HG02938 (cell line): ENCODE measurements at regions not wholly inside any gene's neighbourhood (a gene's known extent, or its start where the extent isn't known, plus 50 kb on each side); places are given as distances from the start of the nearest gene placed in this dataset.
"Not testable (repeated sequence)": the region's sequence is repeated elsewhere in the genome, so short reads cannot be mapped to it uniquely, and the experiment has no call there.

Source experiments
- ATAC-seq: cut with Tn5 transposase; IDR thresholded peaks from one replicate; pipeline ENCODE4 v1.9.1; 2021; ENCODE audit warnings: mild to moderate bottlenecking, moderate library complexity; ENCODE audit not compliant: unreplicated experiment

DNA sequence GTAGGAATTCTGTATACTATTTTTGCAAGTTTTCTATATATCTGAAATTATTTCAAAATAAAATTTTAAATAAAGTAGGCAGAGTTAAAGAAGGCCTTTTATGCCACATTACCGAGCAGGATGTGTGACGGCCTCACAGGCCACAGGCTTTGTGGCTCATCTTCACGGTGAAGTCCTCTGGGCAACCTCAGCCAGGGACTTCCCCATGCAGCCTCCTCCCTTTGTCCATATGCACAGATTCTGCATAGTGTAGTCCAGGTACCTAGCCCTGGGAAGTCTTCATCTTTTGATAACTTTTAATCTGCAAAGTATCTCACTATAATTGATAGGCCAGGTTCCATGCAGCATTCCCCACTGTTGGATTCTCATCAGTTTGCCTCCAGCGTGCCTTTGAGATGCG lies 62.8 kb downstream of the ARHGAP11B start:
- ATAC-seq: not testable (repeated sequence)

DNA sequence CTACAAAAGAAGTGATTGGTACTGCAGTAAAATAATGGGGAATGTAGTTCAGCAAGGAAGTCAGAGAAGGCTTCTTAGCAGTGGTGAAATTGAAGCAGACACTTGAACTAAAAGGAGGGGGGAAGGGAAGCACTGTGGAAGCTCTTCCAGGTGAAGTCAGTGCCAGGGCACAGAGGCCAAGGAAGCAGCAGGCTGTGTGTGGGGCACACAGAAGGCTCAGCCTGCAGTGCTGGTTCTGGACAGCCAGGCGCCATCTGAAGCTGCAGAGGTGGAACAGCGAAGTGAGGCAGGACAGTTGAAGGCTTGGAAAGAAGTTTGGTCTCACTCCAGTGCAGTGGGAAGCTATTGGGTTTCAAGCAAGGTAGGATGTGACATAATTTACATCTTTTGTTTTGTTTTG lies 64.2 kb downstream of the ARHGAP11B start:
- ATAC-seq: not testable (repeated sequence)

DNA sequence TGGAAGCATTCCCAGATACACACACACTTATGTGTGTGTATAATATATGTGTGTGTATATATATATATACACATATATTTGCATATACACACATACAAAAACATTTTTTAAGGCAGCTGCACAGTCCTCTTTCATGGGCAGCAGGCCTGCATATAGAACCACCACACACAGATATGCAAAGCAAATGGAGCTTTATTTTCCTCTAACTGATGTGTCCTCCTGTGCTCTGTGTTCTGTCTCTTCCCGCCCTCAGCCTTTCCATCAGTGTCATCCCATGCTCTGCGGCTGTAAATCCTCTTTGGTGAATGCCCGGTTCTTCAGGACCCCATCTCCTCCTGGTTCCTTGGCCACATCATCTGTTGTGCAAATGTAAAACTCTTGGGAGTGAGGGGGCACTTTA lies 69.9 kb downstream of the ARHGAP11B start:
- ATAC-seq: not testable (repeated sequence)

DNA sequence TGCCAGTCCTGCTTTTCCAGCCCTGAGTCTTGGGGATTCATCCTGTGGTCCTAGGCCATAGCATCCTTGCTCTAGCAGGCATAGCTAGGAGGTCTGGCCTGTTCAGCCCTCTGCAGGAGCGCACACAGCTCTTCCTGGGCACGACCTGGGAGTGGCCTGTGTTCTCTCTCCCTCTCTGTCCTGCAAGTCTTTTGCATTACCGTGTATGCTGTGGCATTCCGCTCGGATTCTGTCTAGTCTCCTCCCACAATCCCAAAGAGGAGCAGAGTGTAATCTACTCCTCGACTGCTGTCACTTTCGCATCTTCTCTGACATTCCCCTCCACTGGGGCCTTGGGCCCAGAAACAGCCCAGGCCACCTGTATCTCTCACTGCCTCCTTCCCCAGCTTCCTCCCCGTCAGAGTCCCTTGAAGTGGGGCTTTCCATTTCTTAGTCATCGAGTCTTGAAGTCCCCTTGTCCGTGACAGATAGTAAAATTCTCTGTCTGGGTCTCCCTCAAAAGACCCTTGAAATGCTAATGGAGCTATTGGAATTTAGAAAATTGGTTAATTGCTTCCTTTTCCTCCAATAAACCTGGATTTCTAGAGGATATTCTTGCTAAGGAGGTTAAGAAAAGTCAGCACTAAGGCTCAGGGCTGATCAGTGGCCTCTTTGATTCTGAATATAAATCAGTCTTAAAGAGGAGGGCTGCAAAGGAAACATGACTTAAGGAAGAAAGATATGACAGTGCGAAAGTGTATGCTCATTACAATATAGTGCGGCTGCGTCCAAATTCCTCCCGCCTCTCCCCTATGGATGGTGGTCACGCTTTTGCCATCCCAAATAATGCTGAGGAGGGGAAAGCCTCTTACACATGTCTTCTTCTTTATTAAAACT lies 70.7 kb downstream of the ARHGAP11B start:
- ATAC-seq: peak; percentile 77

DNA sequence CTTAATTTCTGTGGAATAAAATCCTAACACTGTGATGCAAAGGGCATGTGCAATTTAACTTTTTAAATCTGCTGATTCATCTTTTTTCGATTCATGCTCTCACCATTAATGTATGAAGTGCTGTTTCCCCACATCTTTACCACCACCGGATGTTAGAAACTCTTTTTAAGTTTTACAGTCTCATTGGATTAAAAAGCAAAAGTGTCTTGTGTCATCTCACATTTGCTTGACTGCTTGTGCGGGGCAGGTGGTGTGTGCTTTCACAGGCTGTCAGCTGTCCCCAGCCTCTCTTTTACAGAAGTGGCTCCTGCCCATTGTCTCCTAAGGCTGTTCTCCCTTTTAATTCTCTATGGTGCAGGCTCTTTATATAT lies 71.4 kb downstream of the ARHGAP11B start:
- ATAC-seq: peak; percentile 68

DNA sequence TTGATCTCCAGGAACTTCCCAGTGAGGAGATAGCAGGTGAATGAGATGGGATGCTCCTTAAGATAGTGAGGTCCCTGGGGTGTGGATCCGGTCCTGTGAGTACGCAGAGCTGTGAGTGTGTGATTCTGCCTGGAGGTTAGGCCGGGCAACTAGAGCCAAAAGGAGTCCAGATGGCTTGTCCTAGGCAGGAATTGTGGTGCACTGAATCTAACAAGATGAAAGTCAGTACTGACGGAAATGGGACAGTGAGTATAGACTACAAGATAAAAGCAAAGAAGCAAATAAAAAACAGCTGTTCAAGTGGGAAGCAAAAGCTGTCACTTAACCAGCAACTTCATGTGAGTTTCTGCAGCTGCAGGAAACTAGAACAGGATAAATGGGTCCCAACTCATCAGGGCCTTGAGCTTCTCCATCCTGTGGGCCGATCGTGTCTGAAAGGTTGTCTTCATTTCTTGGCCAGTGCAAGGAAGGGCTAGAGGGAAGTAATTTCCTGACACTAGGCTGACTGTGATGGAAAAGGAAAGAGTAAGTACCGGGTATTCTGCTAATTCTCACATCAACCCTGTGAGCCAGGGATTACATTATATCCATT lies 74.2 kb downstream of the ARHGAP11B start:
- not testable (repeated sequence) for ATAC-seq

DNA sequence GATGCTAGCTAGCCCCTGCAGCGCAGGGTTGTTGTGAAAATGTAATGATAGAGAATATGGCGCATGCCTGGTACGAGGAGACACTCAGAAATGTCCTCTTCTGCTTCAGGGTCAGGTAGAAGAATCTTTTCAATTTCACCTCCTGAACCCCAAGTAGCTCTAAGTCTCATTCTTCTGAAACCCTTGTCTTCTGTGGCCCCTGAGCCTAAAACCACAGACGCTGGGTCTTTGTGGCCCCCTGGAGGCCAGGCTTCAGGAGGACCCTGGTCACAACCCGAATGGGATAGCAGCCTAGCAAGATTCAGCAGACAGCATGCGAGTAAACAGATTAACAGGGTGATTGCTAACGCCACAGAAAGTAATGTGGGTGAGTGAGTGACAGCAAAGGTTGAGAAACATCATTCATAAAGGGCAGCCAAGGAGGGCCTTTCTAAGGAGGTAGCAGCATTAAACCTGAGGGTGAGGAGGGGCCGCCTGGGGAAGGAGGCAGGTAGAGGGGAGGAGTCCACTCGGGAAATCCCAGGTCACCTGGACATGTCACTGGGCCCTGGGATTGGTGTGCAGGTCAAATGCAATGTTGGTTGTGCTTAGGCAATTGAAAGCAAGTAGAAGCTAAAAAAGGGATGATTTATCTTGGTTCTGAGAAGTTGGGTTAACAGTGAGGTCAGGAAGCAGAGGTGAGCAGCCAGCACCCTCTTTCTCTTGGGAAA lies 82.2 kb downstream of the ARHGAP11B start:
- not testable (repeated sequence) for ATAC-seq

DNA sequence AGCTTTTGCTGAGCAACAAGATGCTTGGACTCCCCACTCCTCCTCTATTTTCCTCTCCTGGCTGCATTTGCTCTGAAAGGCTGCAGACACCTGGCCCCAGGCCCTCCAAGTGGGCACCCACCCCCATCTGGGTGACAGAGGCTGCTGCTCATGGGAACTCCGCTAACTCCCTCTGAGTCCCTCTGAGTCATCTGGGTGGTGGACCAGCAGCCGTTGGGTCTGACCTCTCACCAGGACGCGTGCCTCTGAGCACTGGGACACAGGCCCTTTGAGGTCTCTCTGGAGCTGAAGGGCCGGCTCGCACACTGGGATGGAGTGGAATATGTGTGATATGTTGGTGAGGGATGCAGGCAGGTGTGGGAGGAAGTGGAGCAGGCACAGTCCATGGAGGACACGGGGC lies 82.9 kb downstream of the ARHGAP11B start:
- not testable (repeated sequence) for ATAC-seq

DNA sequence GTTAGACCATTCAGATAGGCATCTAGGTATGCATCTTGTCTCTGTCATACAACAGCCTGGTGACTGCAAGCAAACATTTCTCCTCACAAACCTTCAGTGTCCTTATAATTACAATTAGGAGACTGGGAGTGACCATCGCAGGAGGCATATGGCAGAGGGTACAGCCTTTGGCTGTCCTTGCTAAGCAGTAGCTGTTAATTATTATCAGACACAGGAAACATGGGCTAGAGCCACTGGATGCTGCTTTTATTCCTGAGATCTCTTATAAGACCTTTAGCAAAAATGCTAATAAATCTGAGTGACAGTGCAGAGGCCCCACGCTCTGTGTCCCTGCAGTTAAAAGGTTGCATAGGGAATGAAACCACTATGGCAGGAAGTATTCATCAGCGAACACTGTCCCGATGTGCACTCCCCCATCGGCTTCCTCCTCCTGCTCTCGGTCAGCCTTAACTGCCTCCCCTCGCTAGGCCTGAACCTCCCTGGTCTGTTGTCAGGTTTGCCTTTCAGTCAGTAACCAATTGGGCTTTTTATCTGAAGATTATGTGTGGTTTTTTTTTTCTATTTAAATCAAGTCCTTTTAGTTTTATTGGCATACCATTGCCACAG lies 92.2 kb downstream of the ARHGAP11B start:
- peak; percentile 69 for ATAC-seq

DNA sequence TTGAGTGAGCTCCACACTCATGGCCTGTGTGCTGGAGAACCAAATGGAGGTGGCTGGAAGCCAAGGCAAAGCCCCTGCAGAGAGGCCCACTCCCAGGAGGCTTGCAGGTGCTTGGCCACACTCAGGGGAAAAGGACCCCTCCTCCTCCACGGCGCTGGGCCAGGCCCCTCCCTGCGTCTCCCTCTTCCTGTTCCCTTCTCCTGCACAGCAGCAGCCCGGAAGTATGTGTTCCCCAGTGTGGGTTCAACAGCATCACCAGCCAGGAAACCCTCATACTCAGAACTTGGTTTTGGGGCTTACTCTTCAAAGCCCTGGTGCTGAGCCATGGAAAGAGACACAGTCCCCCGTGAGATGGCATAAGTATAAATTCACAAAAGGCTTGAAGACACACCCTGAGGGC lies 93.4 kb downstream of the ARHGAP11B start:
- not testable (repeated sequence) for ATAC-seq

DNA sequence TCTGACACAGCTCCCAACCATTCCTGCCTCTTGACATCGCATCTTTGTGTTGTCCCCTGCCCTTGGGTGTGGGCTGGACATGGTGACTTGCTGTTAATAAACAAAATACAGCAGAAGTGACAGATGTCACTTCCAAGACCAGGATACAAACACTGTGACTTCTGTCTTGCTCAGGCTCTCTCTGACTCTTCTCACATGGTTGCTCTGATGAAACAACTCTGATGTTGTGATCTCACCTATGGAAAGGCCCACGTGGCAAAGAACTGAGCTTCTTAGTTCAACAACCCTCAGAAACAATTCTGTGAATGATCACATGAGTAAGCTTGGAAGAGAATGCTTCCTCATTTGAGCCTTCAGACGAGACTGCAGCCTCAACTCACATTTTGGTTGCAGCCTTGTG lies 94.9 kb downstream of the ARHGAP11B start:
- ATAC-seq: not testable (repeated sequence)

DNA sequence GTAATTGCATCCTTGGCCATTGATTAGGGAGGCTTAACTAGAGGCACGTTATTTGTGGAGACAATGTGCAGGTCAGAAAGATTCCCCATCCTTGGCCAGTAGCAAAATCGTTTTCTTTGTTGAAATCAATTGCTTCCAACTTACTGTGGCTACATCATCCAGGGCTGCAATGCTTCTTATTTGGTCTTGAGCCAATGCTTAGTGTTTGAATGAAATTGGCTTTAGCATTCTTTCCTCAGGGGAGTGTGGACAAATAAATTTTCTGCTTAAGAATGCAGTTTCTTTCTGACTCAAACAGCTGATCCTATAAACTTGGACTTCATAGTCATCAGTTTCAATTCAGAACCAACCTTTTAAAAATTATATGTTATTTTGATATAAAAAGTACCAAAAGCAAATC lies 95.6 kb downstream of the ARHGAP11B start:
- ATAC-seq: not testable (repeated sequence)

DNA sequence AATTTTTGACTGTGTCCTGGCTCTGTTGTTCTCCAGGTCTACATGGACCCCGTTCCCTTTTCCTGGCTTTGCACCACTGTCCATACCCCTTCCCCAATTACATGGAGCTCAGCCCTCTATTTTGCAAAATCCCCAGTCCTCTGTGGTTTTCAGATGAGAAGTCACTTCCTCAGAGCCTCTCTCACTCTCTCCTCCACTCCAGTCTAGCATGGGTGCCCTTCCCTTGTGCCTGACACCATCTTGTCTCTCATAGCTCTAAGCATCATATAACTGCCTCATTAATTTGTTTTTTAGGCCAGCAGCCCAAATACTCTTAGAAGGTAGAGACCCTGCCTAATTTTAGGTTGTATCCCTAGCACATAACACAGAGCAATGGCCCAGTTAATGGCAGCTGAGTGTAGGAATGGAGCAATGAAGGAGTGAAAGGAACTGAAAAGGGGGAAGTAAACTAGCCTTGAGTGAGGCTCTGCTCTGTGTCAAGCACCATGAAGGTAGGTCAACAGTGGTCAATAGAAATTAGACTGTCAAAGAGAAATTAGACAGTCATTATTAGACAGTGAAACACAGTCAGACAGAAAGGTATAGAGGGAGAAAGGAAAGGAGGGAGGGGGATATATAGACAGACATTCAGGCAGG lies 97.7 kb downstream of the ARHGAP11B start:
- not testable (repeated sequence) for ATAC-seq

DNA sequence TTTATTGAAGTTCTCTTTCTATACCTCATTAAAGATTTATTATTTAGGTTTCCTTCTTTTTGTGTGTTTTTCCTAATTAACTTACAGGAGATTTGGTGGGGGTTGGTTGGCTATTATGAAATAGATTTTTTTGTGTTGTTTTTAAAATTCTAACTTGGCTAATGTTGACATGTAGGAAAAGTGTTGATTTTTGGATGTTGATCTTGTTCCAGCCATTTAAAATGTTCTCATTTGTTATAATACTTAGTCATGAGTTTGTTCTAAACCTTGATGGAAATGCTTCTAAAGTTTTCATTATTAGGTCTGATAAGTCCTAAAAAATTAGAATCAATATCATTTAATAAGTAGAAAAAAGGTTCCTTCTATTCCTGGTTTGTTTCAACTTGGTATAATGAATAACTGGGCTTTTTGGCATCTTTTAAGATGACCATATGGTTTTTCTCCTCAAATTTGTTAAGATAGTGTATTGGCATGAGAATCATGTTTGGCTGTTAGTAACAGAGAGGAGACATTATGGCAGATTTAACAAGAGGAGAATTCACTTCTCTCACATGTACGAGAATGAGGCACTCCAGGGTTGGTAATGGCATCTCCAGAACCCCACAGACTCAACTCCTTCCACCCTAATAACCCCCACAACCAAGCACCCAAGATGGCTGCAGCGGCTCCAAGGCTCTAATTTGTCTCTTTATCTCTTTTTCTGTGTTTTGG lies 104.1 kb downstream of the ARHGAP11B start:
- ATAC-seq: not testable (repeated sequence)

DNA sequence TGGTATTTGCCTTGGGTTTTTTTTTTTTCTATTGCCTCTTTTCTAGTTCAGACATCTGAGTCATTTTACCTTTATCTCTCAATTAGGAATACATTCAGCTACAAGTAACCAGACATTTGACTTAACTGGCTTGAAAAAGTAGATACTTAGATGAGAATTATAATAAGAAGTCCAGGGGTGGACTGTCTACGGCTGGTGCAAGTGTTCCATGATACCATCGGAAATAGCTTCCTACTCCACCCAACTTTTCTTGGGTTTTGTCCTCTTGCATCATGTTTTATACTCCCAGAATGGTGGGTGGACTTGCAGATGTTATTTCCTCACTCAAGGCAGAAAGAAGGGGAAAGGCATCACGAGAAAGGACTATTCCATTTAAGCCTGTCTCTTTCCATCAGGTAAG lies 104.7 kb downstream of the ARHGAP11B start:
- not testable (repeated sequence) for ATAC-seq

DNA sequence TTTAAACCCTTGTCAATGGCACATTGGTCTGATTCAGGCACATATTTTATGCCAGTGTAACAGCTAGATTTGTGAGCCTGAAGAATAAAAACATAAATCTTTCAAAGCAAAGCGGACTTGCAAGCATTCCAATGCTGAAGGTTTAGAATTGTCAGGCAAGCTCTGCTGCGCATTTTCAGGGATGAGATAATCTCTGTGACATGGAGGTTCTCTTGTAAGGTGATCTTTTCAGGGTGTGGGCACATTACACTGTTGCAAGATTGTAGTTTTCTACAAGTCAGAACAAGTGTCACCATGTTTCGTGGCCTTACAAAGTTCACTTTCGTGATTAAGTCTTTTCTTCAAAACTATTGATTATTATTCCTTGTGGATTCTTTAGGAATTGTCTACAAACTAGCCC lies 106.2 kb downstream of the ARHGAP11B start:
- not testable (repeated sequence) for ATAC-seq

DNA sequence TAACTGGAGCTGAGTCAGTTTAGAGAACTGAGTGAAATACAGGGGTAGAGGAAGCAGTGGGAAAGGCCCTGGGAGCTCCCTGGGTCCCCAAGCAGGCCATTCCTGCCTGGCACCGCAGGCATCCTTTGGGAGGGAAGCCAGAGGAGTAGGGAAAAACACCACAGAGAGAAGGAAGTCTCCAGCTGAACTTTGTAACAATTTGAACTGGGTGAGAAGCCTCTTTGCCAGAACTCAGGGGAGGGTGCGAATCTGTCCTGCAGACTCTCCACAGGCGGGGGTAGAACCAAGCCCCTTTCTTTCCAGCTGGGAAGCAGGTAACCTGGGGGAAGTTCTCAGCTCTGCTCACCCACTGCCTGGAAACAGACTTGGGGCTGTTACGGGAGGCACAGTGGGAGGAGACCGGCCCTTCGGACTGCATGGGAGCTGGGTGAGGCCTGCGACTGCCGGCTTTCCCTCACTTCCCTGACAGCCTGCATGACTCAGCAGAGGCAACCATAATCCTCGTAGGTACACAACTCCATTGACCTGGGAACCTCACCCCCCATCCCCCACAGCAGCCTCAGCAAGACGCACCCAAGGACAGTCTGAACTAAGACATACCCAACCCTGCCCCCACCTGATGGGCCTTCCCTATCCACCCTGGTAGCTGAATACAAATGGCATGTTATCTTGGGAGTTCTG lies 110.1 kb downstream of the ARHGAP11B start:
- not testable (repeated sequence) for ATAC-seq

DNA sequence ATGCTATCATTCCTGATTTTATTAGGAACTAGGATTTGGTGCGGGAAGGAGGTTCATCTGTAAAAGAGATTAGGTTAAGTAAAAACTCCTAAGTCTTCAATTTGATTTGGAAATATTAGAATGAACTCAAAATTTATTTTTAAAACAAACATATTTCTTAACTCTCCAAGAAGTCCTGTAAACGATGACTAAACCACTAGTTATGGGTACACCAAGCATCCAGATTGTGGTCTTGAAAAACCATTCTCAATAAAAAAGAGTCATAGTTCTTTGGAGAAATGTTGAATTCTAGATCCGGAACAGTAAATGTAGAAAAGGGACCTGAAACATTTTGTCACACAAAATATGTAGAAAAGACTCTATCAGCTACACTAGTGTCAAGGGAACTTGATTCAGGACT lies 116.9 kb downstream of the ARHGAP11B start:
- not testable (repeated sequence) for ATAC-seq

DNA sequence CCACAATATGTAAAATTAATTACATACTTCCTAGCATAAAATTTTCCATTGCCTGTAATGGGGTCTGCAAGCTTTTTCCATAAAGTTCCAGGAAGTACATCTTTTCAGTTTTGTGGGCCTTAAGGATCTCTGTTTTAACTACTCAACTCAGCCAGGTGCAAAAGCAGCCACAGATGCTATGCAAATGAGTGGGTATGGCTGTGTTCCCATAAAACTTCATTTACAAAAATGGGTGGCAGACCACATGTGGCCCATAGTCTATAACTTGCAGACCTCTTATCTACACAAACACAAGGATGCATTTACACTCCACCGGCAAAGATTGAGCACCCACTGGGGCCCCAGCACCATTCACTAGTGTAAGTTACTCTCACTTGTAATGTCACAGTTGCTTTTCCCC lies 123.1 kb downstream of the ARHGAP11B start:
- ATAC-seq: not testable (repeated sequence)
